ENCODE measurements at regions not wholly inside any gene's neighbourhood (a gene's known extent, or its start where the extent isn't known, plus 50 kb on each side); places are given as distances from the start of the nearest gene placed in this dataset.

DNA sequence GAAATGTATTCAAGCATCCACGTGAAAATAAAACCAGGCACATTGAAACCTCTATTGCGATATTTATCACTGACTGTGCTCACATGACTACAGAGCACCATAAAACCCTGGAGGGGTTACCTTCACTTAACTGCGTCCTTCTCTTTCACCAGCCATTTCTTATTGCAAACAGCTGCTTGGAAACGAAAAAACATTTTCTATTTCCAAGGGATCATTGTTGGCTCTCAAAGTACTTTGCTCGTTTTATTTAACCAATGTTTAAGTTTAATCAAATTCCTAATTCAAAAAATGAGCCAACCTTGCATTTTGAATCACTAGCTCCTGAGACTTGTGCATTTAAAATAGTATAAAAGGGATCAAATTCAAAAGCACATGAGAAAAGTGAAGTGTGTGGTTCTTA lies 134.4 kb downstream of the OSR1 start:
- TF ChIP-seq CTCF (IDR thresholded peaks at IDR 0.05; ENCODE audit: borderline replicate concordance, extremely low read depth, low read length, poor library complexity, severe bottlenecking) = no peak
- no peak for TF ChIP-seq EZH2 (IDR thresholded peaks at IDR 0.05; ENCODE audit: borderline replicate concordance, low read depth, low read length, severe bottlenecking)
